IPS-NIHi7 (cell line): ENCODE measurements at regions not wholly inside any gene's neighbourhood (a gene's known extent, or its start where the extent isn't known, plus 50 kb on each side); places are given as distances from the start of the nearest gene placed in this dataset.

Source experiments
- DNase-seq: peaks from one replicate; pipeline ENCODE4 v3.0.0; 2012; ENCODE audit warnings: mixed read lengths; ENCODE audit errors: extremely low spot score

DNA sequence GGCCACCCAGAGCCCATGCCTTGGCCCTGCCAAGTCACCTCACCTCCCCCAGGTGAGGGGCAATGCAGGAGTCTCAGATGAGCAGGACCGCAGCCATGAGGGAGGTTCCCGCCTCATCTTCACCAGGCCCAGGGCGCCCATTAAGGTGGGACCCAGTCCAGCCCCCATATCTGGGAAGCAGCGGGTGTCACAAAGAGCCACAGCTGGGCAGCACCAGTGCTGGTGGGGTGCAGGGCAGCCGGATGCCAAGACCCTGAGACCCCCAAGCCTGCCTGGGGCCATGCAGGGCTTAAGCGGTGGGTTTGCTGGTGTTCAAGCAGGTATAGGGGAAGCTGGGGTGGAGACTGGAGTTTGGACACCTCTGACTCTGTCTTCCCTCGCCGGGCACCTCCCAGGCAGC is 237.8 kb upstream of the GSE1 start:
- no peak for DNase-seq

DNA sequence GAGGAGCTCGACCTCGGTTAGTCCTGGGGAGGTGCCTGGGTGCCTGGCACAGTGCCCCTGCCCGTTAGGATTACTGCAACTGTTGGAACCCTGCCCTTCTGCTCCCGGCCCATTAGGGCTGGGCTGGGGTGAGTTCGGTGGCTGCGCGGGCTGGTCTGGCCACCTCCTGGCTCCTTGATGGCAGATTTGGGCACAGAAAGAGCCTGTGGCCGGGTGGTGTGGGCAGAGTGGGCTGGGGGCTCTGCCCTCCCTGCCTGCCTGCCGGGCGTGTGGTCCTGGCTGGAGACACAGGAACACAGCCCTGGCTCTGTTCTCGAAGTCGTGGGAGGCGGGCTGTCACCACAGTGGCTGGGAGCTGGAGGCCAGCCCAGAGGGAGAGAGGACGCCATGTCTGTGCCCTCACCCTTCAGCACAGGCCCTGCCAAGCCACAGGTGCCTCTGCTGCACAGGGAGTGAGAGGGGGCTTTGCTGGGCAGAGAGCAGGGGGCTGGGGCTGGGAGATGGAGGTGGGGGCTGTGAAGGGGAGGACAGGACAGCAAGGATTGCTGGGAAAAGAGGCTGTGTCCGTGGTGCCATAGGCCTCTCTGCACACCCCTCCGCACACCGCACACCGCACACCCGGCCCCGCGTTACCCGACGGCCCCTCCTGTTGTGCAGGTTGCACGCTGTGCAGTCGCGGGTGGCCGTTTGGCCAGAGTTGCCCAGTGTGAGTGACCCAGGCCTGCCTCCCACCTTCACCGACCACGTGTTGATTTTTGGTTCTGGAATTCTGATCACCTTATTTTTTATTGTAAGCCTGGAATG is 236.6 kb upstream of the GSE1 start:
- DNase-seq, result no peak

DNA sequence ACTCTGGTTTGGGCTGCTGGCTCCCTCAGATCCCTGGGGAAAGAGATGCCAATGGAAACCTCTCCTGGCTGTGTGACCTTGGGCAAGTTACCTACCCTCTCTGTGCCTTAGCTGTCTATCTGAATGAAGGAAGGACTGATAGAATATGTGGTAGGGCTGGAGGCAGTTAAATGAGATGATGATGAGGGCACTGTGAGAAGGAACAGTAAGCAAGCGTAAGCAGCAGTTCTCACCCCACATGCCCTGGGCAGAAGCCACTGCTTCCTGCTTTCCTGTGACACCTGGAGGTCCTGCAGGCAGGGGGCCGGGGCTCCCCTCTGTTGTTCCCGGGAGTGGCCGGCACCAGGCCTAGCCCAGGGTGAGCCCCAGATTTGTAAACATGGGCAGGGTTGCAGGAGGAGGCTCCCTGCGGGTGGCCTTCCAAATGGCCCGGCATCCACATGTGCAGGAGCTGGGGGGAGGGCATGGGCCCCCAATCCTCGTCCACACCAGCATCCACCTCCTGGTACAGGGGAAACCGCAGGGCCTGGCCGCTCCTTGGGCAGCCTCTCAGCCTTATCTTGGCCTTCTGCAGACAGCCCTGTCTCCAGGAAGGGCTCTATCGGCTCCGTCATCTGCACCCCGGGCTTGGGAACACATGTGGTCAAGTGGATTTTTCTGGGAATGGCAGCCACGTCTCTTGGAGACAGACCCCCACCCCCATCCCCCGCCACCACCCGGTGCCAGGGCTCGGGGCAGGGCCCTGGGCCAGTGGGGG is 235.6 kb upstream of the GSE1 start:
- DNase-seq, result no peak

DNA sequence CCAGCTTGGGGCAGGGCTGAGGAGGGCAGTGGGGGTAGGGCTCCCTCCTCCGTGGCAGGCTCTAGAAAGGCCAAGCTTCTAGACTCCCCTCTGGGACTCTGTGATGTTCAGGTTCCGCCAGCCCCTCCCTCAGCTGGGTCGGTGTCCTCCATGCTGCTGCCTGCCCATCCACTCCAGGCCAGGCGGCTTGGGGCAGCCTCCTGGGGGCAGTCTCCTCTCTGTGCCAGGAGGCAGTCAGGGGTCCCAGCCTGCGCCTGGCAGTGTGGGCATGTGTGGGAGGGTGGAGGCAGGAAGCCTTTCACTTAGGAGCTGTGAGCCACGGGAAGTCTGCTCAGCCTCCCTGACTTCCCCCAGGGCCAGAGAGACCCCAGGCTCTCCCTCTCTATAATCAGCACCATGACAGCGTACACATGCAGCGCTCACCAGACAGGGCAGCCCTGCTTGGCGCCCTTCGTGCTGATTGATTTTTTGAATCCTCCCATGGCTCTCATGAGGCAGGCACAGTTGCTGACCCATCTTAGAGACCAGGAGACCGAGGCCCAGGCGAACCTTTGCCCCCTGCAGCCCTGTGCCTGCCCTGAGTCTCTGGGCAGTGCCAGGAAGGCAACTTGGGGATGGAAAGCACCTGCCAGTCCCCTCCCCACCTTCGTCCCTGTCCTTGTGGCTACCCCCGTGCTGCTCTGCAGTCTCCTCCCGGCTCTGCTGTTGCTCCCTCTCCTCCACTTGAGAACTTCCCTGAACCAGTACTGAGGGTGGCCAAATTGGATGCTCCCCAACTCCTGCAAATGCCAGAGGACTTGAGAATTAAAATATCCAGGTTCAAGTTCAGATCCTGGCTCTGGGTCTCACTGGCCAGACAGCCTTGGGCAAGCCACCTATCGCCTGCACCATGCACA is 234.7 kb upstream of the GSE1 start:
- no peak for DNase-seq

DNA sequence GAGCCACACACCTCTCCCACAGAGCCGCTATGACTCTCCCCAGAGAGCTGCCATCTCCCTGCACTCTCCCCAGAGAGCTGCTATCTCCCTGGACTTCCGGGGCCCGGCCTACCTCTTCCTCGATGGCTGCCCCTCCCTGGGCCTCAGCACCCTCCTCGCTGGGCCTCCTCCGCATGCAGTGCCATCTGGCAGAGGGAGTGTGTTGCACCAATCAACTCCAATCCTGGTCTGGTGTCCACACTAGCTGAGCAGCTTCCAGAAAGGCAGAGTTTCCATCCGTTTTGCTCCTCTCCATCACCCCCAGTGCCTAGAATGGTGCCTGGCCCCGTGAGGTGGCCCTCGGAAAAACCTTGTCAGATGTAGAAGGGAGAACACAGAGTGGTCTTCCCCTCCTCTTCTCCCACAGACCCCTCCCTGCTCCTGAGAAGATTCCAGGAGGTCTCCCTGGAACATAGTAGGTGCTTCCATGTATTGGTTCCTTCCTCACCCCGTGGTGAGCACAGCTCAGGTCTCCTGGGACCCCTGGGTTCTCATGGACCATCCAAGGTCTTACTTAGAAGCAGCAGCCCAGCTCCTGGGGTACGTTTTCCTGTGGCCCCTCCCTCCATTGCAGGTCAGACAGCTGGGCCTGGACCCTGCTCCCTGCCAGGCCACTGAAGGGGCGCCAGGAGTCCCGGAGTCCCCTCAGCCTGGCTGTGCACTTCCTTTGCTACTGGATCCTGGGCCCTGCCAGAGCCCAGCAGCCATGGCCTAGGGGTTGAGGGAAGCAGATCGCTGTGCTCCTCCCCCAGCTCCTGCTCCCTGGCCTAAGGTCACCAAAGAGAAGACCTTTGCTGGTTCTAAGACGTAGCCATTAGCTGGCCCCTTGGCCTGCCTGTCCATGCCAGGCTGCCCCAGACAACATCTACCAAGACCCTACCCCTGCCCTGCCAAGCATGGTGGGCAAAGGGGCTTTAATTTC is 233.8 kb upstream of the GSE1 start:
- no peak for DNase-seq

DNA sequence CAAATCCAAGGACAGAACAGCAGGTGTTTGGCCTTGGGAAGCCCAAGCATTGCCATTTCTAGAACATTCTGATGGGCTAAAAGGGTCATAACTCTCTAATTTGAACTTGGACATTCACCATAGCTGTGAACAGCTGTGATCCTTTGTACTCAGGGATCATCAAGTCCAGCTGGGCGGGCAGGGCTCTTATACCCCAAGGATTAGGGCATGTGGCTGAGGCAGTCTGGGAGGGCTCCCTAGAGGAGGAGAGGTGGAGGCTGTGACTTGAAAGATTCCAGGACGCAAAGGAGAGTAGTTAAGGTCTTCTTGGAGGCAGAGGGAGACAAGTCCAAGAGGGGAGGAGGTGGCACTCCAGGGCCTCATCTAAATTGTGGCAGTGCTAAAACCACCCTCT is 233.1 kb upstream of the GSE1 start:
- DNase-seq, result no peak

DNA sequence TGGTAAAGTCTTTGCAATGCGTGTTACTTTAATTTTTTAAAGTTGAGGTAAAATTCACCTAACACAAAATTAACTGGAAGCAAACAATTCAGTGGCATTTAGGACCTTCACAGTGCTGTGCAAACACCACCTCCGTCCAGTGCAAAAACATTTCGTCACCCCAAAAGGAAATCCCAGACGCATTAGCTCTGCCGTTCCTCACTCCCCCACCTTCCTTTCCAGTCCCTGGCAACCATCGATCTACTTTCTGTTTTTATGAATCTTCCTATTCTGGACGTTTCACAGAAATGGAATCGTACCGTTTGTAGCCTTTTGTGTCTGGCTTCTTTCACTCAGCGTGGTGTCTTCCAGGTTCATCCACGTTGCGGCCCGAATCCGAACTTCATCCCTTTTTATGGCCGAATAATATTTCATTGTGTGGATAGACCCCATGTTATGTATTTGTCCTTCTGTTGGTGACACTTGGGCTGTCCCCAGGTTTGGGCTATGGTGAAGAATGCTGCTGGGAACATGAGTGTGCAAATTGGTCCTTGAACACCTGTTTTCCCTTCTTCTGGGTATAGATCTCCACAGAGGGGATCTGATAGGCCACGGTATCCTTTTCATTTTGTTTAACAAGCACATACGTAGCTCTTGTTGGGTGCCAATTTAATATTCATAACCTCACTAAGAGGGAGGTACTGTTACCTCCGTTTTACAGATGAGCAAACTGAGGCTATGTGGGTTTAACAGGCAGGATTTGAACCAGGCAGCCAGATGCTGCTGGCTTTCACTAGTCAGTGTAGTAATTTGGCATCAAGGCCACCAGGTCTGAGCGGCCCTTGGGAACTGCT is 232.0 kb upstream of the GSE1 start:
- DNase-seq, result no peak

DNA sequence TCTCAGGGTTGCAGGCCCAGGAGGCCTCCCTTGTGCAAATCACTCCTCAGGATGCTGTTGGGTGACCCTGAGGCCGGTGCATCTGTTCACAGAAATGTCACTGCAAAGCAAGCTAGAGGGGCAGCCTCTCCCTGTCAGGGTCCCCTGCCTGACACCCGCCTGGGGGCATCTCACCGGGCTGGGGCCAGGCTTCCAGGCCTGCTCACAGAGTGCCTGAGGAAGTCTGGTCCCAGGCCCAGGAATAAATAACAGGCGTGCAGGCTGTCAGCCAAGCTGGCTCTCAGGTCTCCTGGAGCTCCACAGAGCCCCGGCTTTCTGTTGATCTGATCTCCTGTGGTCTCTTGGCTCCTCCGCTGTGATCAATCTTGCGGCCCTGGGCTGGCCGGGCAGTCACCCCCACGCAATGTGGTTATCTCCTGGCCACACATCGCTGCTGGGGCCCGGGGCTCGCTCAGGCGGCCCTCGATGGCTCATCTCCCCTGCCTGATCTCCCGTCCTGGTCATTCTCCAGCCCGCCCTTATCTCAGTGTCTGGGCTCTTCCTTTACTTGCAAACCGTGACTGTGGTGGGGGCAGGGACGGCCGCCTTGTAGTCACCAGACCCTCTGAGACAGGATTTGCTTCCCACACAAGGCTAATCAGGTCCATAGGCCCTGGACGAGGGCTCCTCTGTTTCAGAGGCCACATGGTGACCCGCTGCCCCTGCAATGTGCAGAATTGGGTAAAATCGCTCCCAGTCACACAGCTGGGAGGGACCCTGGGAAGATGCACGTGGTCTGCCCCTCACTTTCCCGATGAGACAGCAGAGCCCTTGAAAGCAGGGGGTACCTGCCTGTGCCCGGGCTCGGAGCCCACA is 231.2 kb upstream of the GSE1 start:
- DNase-seq, result no peak

DNA sequence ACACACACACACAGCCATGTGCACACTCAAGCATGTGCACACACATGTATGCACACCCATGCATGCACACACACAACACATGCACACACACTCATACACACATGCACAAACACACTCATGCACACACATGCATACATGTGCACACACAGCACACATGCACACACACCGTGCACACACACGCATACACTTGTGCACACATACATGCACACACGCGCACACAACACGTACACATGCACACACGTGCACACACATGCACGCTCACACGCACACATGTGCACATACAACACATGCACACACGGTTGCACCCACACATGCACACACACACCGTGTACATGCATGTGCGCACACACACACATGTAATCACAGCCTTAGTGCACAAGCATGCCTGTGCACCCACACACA is 230.4 kb upstream of the GSE1 start:
- no peak for DNase-seq

DNA sequence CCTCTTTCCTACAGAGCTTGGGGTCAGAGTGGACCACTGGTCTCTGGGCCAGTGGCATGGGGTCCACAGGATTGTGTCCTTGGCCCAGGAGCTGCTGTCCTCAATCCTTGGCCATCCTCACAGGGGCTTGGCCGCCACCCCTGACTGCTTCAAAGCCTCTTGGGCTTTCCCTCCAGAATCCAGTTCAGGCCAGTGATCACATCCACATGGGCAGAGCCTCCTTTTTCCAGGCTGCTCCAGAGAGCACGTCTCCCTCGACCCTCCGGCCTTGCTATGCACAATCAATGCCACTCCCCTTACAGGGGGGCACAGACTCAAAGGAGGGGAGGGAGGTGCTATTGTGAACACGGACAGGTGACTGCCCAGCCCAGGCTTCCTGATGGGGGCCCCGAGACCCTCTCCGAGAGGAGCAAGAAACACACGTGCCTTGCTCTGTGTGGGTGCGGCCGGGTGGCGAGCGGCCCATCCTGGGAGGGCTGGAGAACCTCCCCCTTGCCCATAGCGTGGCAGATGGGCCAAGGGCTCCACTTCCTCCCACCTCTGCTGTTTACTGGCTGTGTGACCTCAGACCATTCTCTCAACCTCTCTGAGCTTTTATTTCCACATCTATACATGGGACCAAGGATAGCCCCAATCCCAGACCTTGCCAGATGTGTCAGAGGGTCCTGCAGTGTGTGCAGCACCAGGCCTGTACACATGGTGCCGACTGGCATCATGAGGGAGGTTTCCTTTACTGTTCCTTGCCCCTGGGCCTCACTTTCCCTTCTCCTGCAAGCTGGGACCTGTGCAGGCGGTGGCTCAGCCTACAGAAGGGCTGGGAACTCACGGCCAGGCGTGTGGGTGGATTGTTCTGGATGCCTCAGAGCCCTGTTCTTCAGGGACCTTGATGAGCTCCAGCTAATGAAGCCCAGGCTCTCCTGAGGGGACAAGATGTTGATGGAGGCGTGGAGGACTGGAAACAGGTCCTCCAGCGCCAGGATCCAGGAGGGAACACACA is 229.0 kb upstream of the GSE1 start:
- DNase-seq, result no peak

DNA sequence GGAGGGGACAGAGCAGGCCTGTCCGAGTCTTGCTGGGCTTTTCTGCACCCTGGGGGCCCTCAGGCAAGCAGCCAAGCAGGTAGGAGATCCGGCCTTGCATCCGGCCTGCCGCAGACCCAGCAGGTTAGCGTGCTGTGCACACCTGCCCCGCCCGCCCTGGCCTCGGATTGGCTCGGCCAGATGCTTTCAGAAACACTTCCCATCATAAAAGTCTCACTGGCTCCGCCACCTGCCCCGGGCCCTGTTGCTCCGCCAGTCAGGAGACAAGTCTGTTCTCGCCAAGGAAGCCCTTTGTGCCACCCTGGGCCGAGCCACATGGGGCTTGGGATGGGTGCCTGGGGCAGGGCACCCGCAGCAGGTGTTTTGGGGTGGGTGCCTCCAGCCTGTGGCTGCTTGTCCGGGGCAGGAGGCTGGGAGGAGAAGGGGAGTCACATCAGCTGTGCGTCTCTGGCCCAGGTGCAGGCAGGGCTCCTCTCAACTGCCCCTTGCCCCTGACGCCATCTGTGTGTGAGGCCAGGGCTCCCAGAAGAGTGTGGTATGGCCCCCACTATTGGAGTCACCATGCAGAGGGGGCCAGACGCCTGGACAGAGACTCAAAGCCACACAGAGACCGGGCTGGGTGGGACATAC is 228.2 kb upstream of the GSE1 start:
- DNase-seq, result no peak

DNA sequence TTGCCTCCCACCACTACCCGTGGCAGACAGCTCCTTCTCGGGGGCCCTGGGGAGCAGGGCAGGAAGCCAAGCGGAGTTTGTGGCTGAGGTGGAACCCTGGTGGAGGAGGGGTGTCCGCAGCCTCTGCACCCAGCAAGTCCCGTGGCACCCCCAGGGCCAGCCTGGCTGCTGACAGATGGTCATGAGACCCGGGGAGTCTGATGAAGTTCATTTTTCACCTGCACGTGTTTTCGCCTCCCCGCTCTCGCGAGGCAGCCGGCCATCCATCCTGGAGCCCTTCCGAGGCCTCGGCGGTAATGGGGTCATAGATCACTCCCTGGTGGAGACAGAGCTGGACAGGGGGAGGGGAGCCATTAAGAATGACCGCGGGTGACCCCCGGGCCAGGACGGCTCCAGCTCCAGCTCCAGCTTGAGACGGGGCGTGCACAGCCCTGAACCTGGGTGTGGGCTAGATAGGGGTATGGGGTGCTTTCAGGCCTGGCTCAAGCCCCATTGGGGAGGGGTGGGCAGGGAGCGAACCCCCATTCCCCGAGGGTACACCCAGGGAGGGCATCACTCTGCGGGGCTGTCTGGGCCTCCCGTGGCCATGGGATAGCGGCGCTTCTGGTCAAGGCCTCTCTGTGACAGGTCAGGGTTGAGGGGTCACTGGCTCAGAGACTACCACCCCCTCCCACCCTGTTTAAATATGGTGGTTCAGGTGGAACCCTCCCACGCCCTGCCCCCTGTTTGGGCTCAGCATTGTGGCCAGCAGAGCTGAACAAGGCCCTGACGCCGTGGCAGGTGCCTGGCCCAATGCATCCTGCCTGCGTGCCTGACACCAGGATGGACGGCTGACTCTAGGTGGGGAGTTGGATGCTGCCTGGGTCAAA is 227.4 kb upstream of the GSE1 start:
- no peak for DNase-seq

DNA sequence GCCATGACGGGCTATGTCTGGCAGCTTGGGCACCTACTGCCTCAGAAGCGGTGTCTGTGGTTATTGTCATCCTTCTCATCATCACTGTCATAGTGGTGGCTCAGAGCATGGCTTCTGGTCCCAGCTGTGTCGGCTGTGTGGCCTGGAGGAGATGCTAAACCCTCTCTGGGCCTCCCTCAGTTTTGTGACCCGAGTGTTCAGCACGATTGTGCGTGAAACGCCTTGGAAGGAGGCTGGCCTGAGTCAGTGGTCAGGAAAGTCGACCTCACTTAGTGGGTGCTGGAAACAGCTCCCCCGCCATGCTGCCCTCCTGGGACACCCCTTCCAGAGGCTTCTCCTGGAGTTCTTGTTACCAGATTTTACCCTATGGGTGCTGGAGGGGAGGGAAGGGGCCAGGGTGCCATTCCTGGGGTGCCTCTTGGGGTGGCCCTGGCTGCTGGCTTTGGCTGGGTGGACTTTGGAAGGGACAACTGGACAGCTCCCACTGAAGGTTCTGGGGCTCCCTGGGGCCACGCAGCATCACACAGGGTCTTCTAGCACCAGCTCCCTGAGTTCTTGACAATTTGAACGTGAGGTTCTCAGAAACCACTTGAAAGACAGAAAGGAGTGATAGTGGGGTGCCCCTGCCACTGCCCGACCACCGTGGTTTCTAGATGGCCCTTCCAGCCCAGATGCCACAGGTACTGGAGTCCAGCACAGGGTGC is 226.5 kb upstream of the GSE1 start:
- no peak for DNase-seq

DNA sequence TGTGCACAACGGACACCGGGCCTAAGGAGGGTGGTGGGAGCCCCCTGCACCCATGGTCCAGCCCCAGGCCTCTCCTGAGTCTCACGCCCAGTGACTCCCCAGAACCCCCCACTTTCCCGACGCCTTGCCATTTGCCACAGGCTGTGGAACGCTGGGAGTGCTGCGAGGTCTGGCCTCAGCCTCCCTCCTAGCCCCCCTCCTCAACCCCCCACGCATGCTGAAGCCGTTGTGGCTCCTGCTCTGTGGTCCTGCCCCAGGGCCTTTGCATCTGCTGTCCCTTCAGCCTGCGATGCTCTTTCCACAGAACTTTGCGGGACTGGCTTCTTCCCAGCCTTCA is 226.0 kb upstream of the GSE1 start:
- DNase-seq, result no peak

DNA sequence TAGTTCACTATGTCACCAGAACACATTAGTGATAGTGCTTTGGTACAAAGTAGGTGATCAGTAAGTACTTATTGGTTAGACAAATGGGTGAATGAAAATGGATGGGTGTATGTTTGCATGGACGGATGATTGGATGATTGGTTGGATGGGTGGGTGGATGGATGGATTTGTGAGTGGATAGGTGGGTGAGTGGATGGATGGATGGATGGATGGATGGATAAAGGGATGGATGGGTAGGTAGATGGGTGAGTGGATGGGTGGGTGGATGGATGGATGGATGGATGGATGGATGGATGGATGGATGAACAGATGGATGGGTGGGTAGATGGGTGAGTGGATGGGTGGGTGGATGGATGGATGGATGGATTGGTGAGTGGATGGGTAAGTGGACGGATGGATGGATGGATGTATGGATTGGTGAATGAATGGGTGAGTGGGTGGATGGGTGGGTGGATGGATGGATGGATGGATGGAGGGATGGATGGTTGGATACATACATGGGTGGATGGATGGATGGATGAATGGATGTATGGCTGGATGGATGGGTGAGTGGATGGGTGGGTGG is 225.3 kb upstream of the GSE1 start:
- no peak for DNase-seq
